Stimulated activated CD4-positive, alpha-beta T cell treated with anti-CD3 and anti-CD28 coated beads, Interleukin-4, amount 100 ng/mL, for 24 hours (primary cell): ENCODE measurements at regions not wholly inside any gene's neighbourhood (a gene's known extent, or its start where the extent isn't known, plus 50 kb on each side); places are given as distances from the start of the nearest gene placed in this dataset.
"Not testable (repeated sequence)": the region's sequence is repeated elsewhere in the genome, so short reads cannot be mapped to it uniquely, and the experiment has no call there.

Experiments
- DNase-seq: peaks from one replicate; pipeline ENCODE4 v3.0.0-alpha.2; 2020

DNA sequence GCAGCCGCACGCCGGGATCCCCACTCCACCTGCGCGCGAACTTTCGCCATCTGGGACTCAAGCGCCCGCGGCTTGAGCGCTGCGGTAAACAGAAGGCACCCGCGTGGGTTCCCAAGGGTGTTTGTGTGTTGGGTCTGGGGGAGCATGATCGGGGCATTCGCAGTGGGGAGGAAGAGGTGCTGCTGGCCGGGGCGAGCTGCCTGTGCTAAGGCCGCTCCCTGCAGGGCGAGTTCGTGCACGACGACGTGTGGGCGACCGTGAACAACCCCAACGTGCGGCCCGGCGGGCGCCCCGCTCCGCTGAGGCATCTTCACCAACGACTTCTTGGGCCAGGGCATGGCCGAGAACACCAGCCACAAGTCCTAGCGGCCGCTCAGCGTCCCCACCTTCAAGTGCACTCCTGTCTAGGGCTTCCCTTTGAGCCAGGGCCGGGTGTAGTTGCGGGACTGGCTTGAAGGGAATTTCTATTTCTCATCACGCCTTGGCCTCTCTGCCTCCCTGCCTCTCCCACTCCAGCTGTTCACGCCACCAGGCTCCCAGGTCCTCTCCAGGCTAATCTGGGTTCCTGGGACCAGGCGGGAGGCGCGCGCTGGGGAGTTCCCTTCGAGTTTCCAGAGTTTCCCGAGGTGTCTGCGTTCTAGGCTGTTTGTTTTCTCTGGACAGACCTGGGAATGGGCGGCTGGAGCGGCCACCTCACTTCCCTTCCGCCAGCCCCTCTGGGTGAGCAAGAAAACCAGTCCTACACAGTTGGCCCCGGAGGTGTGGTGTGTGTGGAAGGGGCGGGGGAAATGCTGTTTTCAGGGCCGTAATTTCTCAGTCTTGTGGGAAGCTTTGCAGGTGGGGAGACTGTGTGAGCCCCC, 417.8 kb upstream of the TMTC1 start:
- DNase-seq = no peak

- no peak for DNase-seq
Observed at GRCh38 chr12:30200864-30201263, 417.1 kb upstream of the TMTC1 start.

DNA sequence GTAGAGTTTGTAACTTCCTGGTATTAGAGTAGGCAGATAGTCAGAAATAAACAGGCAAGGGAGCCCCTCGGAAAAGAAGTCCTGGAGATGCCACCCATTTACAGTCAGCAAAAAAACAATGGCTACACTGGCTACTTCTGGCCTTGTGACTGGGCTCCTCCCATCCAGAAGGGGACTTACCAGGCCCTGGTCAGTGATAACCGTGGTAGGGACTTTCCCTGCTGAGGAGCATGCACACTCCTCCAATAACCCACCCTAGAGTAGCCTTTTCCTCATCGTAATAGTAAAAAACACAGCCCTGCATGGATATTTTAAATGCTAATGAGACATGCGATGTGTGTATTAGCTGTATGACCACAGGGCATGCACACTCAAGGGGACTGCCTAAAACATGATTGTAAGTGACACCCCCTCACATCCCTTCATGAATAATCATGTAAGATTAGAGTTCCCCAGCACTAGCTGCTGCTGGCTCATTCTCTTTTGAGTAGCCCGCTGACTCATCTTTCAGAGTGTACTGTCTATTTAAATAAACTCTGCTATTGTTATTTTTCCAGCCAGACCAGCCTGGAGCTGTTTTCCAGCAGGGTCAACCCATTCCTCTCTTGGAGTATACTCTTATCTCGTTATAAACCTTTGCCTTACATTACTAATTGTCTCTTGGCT, 413.8 kb upstream of the TMTC1 start:
- no peak for DNase-seq

GRCh38 chr12:30191696-30192455, 408.1 kb upstream of the TMTC1 start:
- no peak for DNase-seq

DNA sequence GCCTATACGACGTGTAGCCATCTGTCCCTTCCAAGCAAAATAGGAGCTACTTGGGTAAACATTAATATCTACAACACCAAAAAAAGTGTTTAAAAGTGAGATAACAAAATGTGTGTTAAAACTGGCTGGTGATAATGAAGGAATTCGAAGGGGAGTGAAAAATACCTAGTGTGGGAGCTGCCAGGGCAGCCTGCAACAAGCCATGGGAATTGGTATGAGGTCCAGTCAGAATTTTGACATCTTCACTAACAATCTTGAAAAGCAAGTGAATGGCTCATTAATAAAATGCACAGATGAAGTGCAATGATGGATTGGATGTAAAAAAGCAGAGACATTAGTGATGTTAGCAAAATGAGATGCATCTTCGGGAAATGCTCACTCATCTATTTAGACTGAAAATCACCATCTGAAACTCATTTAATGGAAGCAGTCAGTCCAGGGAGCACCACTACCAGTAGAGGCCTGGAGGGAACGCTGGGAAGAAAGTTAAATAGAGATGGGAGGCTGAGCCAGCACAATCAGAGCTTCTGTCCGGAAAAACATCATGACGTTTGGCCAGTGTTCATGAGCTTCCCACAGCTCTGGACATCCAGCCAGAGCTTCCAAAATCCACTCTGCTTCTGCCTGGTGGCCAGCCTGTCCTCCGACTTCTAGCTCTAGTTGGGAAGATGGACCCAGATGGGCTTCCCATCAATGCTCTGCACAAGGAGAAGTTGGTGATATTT, 405.0 kb upstream of the TMTC1 start:
- DNase-seq = no peak

DNA sequence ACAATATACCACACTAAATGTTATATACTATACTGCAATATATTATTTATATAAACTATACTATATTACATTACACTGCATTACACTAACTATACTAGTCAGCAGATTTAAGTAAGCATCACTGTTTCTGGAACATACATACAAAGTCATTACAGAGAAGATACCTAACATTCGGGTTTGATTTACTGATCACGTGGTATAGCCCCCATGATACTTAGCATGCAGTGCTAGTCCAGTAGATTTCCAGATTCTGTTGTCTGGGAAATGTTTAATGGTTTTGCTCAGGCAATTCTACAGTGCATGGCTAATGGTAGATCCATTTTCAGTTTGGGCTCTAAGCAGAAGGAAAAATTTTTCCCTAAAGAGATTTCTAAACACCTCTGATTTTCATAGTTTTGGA, 403.7 kb upstream of the TMTC1 start:
- no peak for DNase-seq

- DNase-seq = no peak
Observed at GRCh38 chr12:30181334-30181733, 397.6 kb upstream of the TMTC1 start.

DNA sequence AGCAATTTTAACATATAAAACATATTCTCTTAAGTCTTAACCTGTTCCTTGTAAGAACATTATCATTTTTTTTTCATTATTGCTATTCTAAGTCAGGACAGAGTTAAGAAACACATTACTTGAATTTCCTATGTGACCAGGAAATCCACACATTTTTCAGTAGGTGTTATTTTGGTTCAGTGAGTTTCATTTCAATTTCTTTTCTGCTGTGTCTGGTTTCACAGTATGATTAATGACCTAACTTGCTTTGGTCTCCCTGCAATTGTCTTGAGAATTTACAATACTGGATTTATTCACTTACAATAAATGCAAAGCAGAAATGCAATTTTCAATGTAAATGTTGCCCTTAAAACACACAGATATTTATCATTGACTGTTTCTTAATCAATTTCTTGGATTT, 396.9 kb upstream of the TMTC1 start:
- DNase-seq = no peak

GRCh38 chr12:30178916-30179315, 395.2 kb upstream of the TMTC1 start:
- DNase-seq = no peak

DNA sequence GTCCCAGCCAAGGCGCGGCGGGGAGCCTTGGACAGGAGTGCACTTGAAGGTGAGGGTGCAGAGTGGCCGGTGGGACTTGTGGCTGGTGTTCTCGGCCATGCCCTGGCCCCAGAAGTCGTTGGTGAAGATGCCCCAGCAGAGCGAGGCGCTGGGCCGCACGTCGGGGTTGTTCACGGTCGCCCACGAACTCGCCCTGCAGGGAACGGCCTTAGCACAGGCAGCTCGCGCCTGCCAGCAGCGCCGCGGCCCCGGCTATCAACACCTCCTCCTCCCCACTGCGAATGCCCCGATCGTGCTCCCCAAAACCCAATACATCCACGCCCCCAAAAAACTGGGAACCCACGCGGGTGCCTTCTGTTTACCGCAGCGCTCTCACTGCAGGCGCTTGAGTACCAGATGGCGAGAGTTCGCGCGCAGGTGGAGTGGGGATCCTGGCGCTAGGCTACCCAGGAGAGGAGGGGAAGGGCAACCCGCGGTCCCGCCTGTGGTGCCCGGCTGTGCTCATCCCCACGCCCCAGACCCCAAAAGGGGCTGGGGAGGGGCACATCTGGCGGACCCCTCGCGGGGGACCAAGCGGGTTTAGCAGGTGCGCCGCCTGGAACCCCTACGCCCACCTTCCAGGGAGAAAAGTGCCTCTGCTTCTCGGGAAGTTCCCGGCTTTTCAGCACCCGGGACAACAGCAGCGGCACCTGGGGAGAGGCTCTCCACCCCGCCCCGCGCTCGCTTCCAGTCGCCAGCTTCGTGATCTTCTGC, 386.3 kb upstream of the TMTC1 start:
- DNase-seq = no peak

GRCh38 chr12:30166006-30166795, 382.5 kb upstream of the TMTC1 start:
- DNase-seq = no peak

- DNase-seq = no peak
Observed at GRCh38 chr12:30164382-30165318, 380.9 kb upstream of the TMTC1 start.

DNA sequence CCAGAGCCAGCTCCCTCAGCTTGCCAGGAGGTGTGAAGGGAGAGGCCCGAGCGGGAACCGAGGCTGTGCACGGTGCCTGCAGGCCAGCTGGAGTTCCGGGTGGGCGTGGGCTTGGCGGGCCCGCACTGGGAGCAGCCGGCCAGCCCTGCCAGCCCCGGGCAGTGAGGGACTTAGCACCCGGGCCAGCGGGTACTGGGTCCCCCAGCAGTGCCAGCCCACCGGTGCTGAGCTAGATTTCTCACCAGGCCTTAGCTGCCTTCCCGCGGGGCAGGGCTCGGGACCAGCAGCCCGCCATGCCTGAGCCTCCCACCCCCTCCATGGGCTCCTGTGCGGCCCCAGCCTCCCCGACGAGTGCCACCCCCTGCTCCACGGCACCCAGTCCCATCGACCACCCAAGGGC, 373.1 kb upstream of the TMTC1 start:
- not testable (repeated sequence) for DNase-seq

DNA sequence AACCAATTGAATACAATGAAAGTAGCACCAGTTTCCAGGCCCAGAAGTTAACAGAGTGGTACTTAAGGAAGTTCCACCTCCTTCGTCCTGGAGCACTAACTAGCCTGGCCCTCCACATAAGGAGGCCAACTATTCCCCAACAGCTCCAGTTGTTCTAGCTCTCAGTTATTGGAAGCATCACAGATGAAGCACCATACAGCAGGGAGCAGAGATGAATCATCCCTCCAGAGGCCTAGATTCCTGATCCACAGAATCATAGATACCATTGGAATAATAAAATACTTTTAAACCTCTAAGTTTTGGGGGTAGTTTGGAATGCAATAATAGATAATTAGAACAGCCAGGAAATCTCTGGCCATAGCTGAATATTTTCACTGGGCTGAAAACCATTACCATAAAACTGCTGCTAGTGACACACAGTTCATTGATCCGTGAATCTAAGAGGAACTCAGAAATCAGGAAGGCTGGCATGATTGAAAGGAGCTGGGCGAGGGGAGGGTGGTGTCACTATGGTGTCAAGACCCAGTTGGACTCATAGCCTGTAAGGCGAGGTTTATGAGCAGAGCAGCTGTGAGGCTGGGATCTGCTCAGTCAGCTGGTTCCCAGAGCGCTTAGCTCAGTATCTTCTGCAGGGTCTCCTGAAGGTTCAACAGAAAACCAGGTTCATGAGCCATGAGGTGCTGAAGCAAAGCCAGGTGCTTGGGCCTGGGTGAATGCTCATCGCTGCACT, 371.4 kb upstream of the TMTC1 start:
- DNase-seq = no peak

GRCh38 chr12:30153981-30154380, 370.2 kb upstream of the TMTC1 start:
- no peak for DNase-seq

GRCh38 chr12:30152705-30153104, 369.0 kb upstream of the TMTC1 start:
- no peak for DNase-seq

DNA sequence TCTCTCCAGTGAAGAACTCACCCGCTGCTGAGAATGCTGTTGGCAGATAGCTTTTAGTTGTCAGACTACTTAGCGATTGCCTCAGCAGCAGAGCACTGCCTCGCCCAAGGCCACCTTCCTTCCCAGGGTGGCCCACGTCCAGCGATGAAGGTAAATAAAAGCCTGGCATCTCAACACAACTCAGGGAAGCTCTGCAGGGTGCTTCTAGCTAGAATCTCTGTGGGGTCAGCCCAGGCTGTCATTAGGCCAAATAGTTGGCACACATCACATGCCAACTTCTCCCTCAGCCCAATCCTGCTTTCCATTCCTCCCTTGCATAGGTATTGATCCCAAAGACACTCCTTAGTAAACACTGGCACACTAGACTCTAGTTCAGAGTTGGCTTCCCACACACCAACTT, 368.1 kb upstream of the TMTC1 start:
- DNase-seq = no peak

DNA sequence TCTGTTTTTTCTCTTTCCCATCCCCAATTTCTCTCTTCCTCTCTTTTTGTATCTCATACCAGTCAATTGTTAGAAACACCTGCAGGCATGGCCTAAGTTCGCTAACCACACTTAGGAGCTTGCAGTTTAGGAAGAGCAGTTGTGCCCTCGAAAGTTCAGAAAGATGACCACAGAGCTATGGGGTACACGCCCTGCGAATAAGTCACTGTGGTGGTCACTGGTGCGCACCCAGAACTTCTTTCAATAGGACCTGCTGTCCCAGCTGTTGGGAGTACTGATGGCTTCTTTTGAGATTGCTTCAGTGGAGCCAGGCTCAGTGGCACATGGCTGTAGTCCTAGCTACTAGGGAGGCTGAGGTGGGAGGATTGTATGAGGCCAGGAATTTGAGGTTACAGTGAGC, 362.8 kb upstream of the TMTC1 start:
- no peak for DNase-seq

- DNase-seq = no peak
Observed at GRCh38 chr12:30145684-30146032, 361.9 kb upstream of the TMTC1 start.
